H1 (cell line): ENCODE measurements at regions not wholly inside any gene's neighbourhood (a gene's known extent, or its start where the extent isn't known, plus 50 kb on each side); places are given as distances from the start of the nearest gene placed in this dataset.

Experiments used
- CTBP2 ChIP-seq: IDR thresholded peaks from 2 replicates; pipeline ENCODE4 v1.7.0; 2011; ENCODE audit warnings: borderline replicate concordance, mild to moderate bottlenecking, moderate library complexity, mixed read lengths, low read length; ENCODE audit not compliant: insufficient read depth, insufficient read length
- HDAC2 ChIP-seq, 2 experiments: fragments of 300-600 bp in 1 of 2; sonication (generic) in 1 of 2; IDR thresholded peaks; 2 replicates each; pipeline ENCODE4 v1.6.1; 2011 to 2012; ENCODE audit warnings: low read depth in 2 of 2, low read length in 2 of 2, mild to moderate bottlenecking in 2 of 2, moderate library complexity in 2 of 2, borderline replicate concordance in 1 of 2, inconsistent platforms in 1 of 2
- KDM5A ChIP-seq: fragments of 200-600 bp; IDR thresholded peaks from 2 replicates; pipeline ENCODE4 v1.7.1; 2012; ENCODE audit warnings: mild to moderate bottlenecking, low read length, inconsistent platforms, mixed read lengths

DNA sequence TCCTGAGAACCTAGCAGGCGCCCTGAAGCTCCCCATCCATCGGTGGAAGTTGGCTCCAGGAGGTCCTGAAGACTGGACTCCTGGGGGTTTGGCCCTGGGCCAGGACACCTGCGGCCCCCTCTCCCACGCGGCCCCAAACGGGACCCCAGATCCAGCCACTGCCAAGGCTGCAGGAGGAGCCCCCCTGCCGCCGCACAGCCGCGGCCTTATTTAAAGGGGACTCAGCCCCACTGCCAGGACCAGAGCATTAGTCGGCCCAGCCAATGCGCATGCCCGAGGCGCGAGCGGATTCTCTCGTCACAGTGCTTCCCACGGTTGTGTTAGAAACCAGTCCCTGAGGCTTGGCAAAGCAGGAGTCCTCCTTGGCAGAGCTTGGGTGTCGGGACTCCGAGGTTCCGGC, 775.2 kb upstream of the ALG10B start (continued):
- TF ChIP-seq HDAC2 (IDR thresholded peaks at IDR 0.05; ENCODE audit: borderline replicate concordance in 1 of 2, low read depth in 2 of 2, low read length in 2 of 2) (no peak), CTBP2 (no peak), KDM5A (no peak)
